GM23248 (cell line): ENCODE measurements at regions not wholly inside any gene's neighbourhood (a gene's known extent, or its start where the extent isn't known, plus 50 kb on each side); places are given as distances from the start of the nearest gene placed in this dataset.
"Not testable (repeated sequence)": the region's sequence is repeated elsewhere in the genome, so short reads cannot be mapped to it uniquely, and the experiment has no call there.

ENCODE experiments used
- EZH2 ChIP-seq: fragments of 200-600 bp; sonication (generic); IDR thresholded peaks from 2 replicates; pipeline ENCODE4 v1.6.1; 2018; ENCODE audit warnings: antibody characterized with exemption, mild to moderate bottlenecking; ENCODE audit not compliant: insufficient read depth, poor library complexity, severe bottlenecking
- EZH2phosphoT487 ChIP-seq: fragments of 200-600 bp; sonication (generic); IDR thresholded peaks from 2 replicates; pipeline ENCODE4 v1.6.1; 2018; ENCODE audit warnings: antibody characterized with exemption, moderate library complexity, mild to moderate bottlenecking, low read depth; ENCODE audit not compliant: insufficient read depth

- TF ChIP-seq EZH2, EZH2phosphoT487: not testable (repeated sequence)
Observed at GRCh38 chr9:40929488-40929845, 199.0 kb downstream of the FOXD4L6 start.
